ENCODE measurements at regions not wholly inside any gene's neighbourhood (a gene's known extent, or its start where the extent isn't known, plus 50 kb on each side); places are given as distances from the start of the nearest gene placed in this dataset.
"Not testable (repeated sequence)": the region's sequence is repeated elsewhere in the genome, so short reads cannot be mapped to it uniquely, and the experiment has no call there.

DNA sequence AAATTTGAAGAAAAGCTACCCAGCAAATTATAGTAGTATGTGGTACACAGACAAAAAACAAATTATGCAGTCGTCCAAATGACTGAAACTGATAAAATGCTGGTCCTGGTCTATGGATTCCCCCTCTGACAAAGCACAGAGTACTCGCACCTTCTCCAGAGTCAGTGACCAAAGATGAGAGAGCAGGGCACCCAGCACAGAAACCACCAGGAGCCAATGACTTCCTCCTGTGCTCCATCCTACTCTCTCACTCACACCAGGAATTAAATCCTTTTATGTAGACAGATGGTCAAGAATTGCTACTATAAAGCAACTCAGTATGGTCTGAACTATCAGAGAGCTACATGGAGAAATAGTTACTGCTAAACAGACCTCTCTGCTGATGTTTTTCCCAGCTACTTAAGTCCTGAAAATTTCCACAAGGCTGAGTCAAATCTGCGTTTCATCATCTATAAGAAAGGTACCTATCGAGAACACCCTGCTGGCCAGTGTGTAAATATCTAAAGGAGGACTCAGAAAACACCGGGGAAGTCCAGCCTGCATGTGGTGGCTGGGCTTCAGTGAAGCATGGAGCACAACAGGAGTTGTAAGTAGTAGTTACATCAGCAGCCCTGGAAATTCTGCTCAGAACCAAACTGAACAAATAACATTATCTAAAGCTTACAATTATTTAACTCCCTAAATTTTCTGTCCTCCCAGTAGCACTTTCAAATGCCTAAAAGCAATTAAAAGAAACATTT is 84.5 kb upstream of the FBXO28 start:
- not testable (repeated sequence) for DNase-seq (ENCODE audit: low spot score)

DNA sequence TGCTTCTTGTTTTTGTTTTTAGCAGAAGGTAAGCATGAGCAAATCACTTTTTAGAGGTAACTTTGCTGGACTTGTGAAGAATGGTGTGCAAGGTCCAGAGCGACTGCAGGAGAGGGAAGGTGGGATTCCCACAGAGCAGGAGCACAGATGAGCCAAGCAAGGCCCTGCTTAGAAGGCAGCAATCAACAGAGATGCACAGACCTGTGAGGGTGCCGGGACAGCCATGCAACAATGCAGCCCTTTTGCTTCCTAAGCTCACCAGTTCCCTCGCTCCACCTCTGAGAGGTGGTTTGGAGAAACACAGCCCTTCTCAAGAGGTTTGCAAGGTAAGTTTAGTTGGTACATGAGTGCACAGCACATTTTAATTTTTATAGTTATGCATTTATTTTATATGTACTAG is 85.1 kb upstream of the FBXO28 start:
- not testable (repeated sequence) for DNase-seq (ENCODE audit: low spot score)

DNA sequence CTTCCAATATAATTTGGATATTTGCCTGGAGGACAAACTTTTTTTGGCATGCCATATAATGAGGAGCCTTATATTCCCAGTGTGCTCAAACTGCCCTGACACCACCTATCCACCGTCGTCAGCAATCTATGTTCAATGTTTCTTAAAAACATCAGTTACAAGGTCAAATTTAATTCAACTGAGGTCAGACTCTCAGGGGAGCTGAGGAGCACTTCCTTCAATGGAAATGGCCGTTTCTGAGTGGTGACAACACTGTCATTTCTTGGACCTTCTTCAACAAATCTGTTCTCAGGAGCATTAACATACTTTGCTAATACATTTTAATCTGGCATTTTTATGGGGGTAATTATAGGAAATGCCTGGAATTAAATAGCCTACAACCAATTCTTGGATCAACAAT is 90.8 kb upstream of the FBXO28 start:
- not testable (repeated sequence) for DNase-seq (ENCODE audit: low spot score)

DNA sequence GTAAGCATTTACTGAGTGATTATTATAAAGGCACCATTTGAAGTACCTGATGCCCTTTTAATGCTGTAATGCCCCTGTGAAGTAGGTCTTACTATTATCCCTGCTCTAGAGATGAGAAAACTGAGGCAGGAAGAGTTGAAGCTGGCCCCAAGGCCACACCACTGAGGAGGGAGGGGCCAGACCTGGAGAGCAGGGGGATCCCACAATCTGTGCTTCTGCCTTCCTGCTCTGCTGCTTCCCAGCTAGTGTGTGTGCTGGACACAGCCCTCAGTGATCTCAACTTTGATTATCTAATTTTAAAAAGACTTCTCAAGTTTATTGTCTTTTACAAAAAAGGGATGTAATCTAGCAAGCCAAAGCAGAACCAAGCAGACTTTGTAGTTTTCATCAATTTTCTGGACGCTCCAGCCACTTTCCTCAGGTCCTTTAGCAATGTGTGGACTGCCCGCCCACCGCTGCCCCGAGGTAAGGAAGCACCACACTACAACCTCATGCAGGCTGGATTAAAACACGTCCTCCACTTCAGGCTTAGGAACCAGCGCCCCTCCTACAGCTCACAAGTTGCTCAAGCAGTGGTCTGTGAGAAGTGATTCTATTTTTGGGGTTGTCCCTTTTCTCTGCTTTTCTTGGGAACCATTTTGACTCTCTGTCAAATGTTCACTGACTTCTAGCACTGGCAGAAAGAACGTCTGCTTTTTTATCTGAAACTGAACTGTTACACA is 91.5 kb upstream of the FBXO28 start:
- DNase-seq (ENCODE audit: low spot score): not testable (repeated sequence)

DNA sequence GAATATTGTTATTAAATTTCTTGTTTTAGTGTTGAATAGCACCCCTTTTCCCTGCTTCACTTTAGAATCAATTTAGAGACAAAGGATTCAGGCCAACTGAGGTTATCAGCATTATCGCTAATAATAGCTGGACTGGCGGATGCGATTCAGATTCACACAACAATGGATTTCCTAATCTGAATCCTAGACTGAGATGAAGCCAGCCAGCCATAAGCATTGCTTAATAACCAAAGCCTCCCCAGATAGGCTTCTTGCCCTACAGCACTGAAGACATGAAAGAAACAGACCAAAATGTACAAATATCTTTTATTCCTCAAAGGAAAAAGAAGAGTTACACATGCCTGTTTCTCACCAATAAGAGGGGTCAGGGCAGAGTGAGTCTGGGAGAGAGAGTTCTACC is 94.0 kb upstream of the FBXO28 start:
- not testable (repeated sequence) for DNase-seq (ENCODE audit: low spot score)

DNA sequence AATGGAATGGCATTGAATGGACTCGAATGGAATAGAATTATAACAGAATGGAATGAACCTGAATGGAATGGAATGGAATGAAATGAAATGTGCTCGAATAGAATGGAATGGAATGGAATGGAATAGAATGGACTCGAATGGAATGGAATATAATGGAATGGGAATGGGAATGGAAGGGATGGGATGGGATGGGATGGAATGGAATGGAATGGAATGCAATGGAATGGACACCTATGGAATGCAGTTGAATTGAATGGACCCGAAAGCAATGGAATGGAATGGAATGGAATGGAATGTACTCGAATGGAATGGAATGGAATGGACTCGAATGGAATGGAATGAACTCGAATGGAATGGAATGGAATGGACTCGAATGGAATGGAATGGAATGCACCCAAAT is 98.1 kb upstream of the FBXO28 start:
- not testable (repeated sequence) for DNase-seq (ENCODE audit: low spot score)

DNA sequence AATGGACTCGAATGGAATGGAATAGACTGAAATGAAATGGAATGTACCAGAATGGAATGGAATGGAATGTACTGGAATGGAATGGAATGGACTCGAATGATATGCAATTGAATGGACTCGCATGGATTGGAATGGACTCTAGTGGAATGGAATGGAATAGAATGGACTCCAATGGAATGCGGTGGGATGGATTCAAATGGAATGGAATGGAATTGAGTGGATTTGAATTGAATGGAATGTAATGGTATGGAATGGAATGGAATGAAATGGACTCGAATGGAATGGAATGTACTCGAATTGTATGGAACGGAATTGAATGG is 99.6 kb upstream of the FBXO28 start:
- no peak for DNase-seq (ENCODE audit: low spot score)

DNA sequence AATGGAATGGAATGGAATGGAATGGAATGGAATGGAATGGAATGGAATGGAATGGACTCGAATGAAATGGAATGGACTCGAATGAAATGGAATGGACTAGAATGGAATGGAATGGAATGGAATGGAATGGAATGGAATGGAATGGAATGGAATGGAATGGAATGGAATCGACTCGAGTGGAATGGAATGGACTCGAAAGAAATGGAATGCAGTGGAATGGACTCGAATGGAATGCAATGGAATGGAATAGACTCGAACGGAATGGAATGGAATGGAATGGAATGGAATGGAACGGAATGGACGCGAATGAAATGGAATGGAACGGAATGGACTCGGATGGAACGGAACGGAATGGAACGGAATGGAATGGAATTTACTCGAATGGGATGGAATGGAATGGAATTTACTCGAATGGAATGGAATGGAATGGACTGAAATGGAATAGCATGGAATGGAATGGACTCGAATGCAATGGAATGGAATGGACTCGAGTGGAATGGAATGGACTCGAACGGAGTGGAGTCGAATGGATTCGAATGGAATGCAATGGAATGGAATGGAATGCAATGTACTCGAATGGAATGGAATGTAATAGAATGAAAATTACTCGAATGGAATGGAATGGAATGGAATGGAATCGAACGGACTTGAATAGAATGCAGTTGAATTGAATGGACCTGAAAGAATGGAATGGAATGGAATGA is 100.1 kb upstream of the FBXO28 start:
- DNase-seq (ENCODE audit: low spot score): not testable (repeated sequence)

DNA sequence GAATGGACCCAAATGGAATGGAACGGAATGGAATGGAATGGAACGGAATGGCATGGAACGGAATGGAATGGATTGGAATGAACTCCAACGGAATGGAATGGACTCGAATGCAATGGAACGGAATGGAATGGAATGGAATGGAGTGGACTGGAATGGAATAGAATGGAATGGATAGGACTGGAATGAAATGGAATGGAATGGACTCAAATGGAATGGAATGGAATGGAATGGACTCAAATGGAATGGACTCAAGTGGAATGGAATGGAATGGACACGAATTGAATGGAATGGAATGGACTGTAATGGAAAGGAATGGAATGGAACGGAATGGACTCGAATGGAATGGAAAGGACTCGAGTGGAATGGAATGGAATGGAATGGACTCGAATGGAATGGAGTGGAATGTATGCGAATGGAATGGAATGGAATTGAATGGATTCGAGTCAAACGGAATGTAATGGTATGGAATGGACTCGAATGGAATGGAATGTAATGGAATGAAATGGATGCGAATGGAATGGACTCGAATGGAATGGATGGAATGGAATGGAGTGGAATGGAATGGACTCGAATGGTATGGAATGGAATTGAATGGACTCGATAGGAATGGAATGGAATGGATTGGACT is 101.0 kb upstream of the FBXO28 start:
- not testable (repeated sequence) for DNase-seq (ENCODE audit: low spot score)

DNA sequence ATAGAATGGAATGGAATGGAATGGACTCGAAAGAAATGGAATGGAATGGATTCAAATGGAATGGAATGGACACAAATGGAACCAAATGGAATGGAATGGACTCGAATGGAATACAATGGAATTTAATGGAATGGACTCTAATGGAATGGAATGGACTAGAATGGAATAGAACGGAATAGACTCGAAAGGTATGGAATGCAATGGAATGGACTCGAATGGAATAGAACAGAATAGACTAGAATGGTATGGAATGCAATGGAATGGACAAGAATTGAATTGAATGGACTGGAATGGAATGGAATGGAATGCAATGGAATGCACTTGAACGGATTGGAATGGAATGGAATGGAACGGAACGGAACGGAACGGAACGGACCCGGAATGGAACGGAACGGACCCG is 101.7 kb upstream of the FBXO28 start:
- DNase-seq (ENCODE audit: low spot score): not testable (repeated sequence)

DNA sequence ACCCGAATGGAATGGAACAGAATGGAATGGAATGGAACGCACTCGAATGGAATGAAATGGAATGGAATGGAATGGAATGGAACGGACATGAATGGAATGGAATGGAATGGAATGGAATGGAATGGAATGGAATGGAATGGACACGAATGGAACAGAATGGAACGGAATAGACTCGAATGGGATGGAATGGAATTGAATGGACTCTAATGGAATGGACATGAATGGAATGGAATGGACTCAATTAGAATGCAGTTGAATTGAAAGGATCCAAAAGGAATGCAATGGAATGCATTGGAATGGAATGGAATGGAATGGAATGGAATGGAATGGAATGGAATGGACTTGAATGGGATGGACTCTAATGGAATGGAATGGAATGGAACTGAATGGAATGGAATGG is 102.2 kb upstream of the FBXO28 start:
- DNase-seq (ENCODE audit: low spot score): not testable (repeated sequence)

DNA sequence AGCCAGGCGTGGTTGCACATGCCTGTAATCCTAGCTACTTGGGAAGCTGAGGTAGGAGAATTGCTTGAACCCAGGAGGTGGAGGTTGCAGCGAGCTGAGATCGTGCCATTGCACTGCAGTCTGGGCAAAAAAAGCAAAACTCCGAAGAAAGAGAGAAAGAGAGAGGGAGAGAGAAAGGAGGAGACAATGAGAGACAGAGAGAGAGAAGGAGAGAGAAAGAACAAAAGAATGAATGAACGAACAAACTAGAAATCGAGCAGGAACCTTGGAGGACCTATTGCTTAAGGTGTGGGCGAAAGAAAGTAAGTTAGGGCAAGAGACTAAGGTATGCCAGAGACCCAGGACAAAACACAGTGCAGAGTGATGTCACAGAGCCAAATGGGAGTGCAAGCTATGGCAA is 102.8 kb upstream of the FBXO28 start:
- not testable (repeated sequence) for DNase-seq (ENCODE audit: low spot score)

DNA sequence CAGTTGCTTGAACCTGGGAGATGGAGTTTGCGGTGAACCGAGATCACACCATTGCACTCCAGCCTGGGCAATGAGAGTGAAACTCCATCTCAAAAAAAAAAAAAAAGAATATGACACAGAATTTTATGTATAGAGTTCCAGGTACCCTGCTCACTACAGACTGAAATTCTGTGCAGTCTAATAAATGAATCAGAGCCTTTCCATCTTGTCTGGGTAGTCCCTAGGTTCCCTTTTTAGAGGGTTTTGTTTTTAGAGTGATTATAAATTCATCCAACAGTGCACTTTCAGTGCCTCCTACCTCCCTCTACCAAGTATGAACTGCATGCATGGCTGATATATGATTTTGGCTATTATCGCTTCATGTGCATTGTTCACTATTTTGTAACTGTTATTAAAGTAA is 107.9 kb upstream of the FBXO28 start:
- not testable (repeated sequence) for DNase-seq (ENCODE audit: low spot score)

DNA sequence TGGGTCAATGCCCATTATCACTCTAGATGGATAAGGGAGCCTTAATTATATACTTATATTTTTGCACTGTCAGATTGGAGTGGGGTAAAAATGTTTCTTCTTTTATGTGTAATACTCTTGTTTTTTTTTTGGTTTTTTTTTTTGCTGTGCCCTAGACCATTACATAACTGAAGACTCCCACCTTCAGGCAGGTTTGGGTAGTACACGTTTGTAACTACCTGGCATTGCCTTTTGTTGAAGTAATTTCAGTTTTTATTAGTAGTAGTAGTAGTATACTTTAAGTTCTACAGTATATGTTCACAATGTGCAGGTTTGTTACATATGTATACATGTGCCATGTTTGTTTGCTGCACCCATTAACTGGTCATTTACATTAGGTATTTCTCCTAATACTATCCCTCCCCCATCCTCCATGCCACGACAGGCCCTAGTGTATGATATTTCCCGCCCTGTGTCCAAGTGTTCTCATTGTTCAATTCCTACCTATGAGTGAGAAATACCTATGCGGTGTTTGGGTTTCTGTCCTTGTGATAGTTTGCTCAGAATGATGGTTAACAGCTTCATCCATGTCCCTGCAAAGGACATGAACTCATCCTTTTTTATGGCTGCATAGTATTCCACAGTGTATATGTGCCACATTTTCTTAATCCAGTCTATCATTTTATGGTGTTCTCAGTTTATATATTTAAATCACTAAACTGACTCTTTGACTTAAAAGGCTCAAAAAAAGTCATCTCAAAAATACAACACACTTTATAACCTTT is 109.2 kb upstream of the FBXO28 start:
- DNase-seq (ENCODE audit: low spot score): not testable (repeated sequence)

DNA sequence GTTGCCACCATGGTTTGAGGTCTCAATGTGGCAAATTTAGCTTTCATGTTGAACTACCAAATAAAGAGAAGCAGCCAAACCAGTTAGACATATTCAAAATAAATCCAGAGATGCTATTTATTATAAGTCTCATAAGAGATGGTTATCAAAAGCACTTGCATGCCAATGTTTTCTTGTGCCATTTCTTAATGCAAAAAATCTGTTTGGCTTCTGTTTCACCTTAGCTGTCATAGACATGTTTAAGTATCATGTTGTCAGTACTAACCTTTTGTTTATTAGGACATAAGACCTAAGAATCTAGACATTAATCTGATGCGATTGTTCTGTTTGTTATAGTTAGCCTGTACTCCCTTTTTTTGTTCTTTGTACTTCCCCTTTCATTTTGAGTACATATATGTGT is 110.0 kb upstream of the FBXO28 start:
- DNase-seq (ENCODE audit: low spot score): not testable (repeated sequence)

DNA sequence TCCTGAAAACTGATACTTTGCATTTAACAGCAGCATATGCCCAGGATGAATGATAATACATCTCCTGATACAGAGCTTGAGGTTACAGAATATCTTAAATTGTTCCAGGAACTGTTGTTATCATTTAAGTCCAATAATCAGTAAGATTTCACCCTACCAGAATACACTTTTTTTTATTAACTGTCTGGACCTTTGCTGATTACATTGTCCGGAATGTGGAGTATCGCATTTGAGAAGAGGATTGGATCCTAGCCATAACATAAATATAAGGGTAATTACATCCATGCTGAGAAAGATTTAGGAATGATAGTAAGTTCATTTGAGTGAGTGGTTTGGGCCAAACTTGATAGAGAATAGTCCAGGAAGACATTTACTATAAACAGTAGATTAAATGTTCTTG is 112.2 kb upstream of the FBXO28 start:
- DNase-seq (ENCODE audit: low spot score): not testable (repeated sequence)

DNA sequence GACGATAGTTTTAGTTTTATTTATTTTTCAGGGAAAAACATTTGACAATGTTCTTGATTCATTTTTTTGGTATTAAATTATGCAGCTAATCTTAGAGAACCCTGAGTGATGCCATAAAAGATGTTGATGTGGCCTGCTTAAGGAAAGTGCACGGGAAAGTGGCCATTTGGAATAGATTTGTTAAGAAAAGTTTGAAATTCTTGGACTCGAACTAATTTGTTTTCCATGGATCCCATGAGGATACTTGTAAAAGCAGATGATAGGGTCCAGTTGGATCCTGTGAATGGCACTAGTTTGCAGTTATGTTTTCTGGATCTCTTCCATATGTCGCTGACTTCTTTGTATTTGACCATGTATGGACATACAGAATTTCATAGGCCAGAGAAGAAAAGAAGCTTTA is 114.2 kb upstream of the FBXO28 start:
- DNase-seq (ENCODE audit: low spot score): not testable (repeated sequence)

DNA sequence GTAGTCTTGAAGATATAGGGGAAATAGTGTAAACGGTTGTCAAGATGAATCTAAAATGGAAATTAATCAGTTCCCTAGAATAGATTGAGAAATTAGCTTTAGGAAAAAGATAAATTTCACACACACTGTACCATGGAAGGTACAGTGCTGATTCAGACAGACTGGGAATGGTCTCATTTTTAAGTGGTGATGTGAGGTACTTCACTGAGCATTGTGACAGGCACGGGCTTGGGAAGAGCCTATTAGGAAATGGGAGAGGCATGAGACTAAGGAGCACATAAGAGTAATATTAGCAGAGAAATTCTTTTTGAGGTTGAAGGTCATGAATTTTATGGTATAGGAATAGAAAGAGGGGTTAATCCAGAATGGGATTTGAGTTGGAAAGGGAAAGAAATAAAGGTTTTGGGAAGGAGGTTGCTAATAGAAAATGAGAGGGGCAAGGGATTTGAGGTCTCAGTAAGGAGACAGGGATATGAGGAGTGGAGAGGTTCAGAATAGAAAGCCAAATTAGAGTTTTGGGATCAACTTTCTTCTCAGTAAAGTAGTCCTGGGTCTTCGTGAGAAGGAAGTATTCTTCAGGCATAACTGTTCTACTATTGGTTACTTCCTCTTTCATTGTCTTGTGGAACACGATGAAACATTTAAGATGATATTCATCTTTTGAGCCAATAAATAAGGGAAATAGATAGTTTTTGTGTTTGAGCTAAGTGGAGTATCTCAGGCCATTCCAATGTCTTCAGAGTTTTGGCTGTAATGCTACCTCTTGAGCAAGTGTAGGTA is 115.0 kb upstream of the FBXO28 start:
- not testable (repeated sequence) for DNase-seq (ENCODE audit: low spot score)

DNA sequence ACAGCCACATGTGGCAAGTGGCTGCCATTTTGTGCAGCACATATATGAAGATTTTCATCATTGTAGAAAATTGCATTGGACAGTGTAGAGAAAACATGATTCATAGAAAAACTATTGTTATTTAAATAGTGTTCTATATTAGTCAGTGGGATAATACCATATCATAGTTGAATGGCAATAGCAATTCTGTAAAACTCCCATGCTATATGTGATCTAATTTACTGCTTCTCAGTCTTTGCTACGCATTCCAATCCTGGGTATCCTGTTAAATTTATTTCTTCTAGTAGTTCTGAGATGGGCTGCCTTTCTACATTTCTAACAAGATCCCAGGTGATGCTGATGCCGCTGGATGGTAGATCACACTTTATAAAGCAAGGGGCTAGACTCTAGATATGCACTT is 117.5 kb upstream of the FBXO28 start:
- DNase-seq (ENCODE audit: low spot score): not testable (repeated sequence)

All from mesenteric fat pad (tissue), 1 donor.